HEK293 (cell line): ENCODE measurements at regions not wholly inside any gene's neighbourhood (a gene's known extent, or its start where the extent isn't known, plus 50 kb on each side); places are given as distances from the start of the nearest gene placed in this dataset.

Experiments
- CTCF ChIA-PET: fragments of 350-600 bp; formaldehyde crosslinking; extraction: SDS; loops from one replicate; lab custom pipeline; 2021; ENCODE audit warnings: antibody characterized with exemption; lab: Yijun Ruan, JAX
- POLR2A ChIA-PET: fragments of 300-600 bp; formaldehyde crosslinking; extraction: SDS; loops from one replicate; lab custom pipeline; 2020; ENCODE audit warnings: antibody characterized with exemption, inconsistent platforms; lab: Yijun Ruan, JAX
- H3K27ac ChIP-seq: fragments of 200-500 bp; sonication (Bioruptor generic); 2 replicates; pipeline ENCODE4 v1.5.1; 2014; ENCODE audit warnings: low read depth, low read length, control low read depth, inconsistent platforms; ENCODE audit errors: extremely low read depth
- H3K36me3 ChIP-seq, 2 experiments: fragments of 200-500 bp in 1 of 2; sonication (Bioruptor generic) in 1 of 2; 1 replicate in 1 of 2; 2 replicates in 1 of 2; pipeline ENCODE4 v1.5.1; 2014 to 2017; ENCODE audit warnings: inconsistent platforms in 2 of 2, low read length in 2 of 2; ENCODE audit not compliant: control insufficient read depth in 2 of 2, insufficient read depth in 1 of 2
- H3K4me1 ChIP-seq: fragments of 200-500 bp; sonication (Bioruptor generic); 2 replicates; pipeline ENCODE4 v1.5.1; 2014; ENCODE audit warnings: mild to moderate bottlenecking, low read length, inconsistent platforms; ENCODE audit not compliant: control insufficient read depth, insufficient read depth
- H3K4me3 ChIP-seq: 2 replicates; pipeline ENCODE4 v1.5.1; 2011; ENCODE audit warnings: low read depth, mild to moderate bottlenecking, control low read depth, low read length, moderate library complexity
- H3K9me3 ChIP-seq: fragments of 200-500 bp; sonication (Bioruptor generic); 2 replicates; pipeline ENCODE4 v1.5.1; 2014; ENCODE audit warnings: low read depth, low read length, inconsistent platforms; ENCODE audit not compliant: control insufficient read depth, insufficient read depth
- TCF7L2 ChIP-seq: IDR thresholded peaks from 2 replicates; pipeline ENCODE4 v1.6.1; 2011; ENCODE audit warnings: low read depth, mild to moderate bottlenecking, inconsistent platforms, low read length, moderate library complexity, borderline replicate concordance
- ZNF121 ChIP-seq: fragments of 450-650 bp; formaldehyde crosslinking; IDR thresholded peaks from 2 replicates; pipeline ENCODE4 v1.5.1; 2016; ENCODE audit warnings: missing biosample characterization, missing genetic modification characterization
- ZNF19 ChIP-seq: fragments of 450-650 bp; formaldehyde crosslinking; IDR thresholded peaks from 2 replicates; pipeline ENCODE4; 2016; ENCODE audit warnings: missing biosample characterization, missing genetic modification characterization, low read depth
- ZNF292 ChIP-seq: fragments of 450-650 bp; formaldehyde crosslinking; IDR thresholded peaks from 2 replicates; pipeline ENCODE4 v1.5.1; 2016; ENCODE audit warnings: low read depth, missing biosample characterization, missing genetic modification characterization, borderline replicate concordance
- ZNF600 ChIP-seq: fragments of 450-650 bp; formaldehyde crosslinking; IDR thresholded peaks from 2 replicates; pipeline ENCODE4 v1.5.1; 2016; ENCODE audit warnings: missing biosample characterization, missing genetic modification characterization
- ZNF660 ChIP-seq: fragments of 450-650 bp; IDR thresholded peaks from 2 replicates; pipeline ENCODE4 v1.5.1; 2018; ENCODE audit warnings: missing biosample characterization, mild to moderate bottlenecking, missing genetic modification characterization
- ZNF677 ChIP-seq: fragments of 450-650 bp; IDR thresholded peaks from 2 replicates; pipeline ENCODE4 v1.5.0; 2018; ENCODE audit warnings: missing biosample characterization, mild to moderate bottlenecking, missing genetic modification characterization, moderate library complexity
- ZNF76 ChIP-seq: fragments of 450-650 bp; formaldehyde crosslinking; IDR thresholded peaks from 2 replicates; pipeline ENCODE4; 2016; ENCODE audit warnings: low read depth, missing biosample characterization, missing genetic modification characterization, borderline replicate concordance
- ZSCAN23 ChIP-seq: fragments of 450-650 bp; formaldehyde crosslinking; IDR thresholded peaks from 2 replicates; pipeline ENCODE4 v1.5.1; 2016; ENCODE audit warnings: missing biosample characterization, missing genetic modification characterization
- TF ChIP-seq, protein P1 (sequence below): fragments of 450-650 bp; formaldehyde crosslinking; IDR thresholded peaks from 2 replicates; pipeline ENCODE4 v1.5.1; 2016; ENCODE audit warnings: missing biosample characterization, missing genetic modification characterization
- TF ChIP-seq, protein P2 (sequence below): fragments of 450-650 bp; formaldehyde crosslinking; IDR thresholded peaks from 2 replicates; pipeline ENCODE4 v1.5.1; 2016; ENCODE audit warnings: missing biosample characterization, missing genetic modification characterization
- TF ChIP-seq, protein P3 (sequence below): fragments of 450-650 bp; formaldehyde crosslinking; IDR thresholded peaks from 2 replicates; pipeline ENCODE4 v1.5.0; 2017; ENCODE audit warnings: missing biosample characterization, missing genetic modification characterization, borderline replicate concordance

DNA sequence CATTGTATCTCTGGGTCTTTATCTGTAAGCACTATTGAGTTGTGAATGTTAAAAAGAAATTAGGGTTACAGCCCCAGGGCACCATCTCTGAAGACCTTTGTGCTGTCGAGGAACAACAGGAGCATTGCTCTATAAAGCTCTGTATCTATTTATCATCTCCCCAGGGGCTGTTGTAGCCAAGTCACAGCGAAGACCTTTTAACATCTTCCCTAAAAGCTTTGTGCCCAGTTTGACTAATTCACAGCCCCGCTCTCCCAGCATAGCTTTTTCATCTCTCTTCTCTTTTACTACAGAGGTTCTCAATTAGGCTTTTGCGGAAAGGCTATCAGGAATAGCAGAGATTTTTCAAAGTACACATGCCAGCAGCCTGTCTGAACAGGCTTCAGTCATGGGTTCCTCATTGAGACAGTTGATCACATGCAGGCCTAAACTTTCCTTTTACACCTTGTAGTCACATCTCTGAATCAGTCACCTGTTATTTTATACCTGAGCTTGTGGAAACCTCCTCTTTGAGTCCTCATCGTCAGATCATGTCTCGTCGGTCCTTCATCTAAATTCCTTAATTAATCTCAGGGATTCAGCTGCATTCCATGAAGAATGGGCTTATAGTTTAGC, 140.5 kb downstream of the NPR3 start:
- H3K4me1 ChIP-seq = no peaks in the 10 kb centered on the region
- TF ChIP-seq, protein P1, sequence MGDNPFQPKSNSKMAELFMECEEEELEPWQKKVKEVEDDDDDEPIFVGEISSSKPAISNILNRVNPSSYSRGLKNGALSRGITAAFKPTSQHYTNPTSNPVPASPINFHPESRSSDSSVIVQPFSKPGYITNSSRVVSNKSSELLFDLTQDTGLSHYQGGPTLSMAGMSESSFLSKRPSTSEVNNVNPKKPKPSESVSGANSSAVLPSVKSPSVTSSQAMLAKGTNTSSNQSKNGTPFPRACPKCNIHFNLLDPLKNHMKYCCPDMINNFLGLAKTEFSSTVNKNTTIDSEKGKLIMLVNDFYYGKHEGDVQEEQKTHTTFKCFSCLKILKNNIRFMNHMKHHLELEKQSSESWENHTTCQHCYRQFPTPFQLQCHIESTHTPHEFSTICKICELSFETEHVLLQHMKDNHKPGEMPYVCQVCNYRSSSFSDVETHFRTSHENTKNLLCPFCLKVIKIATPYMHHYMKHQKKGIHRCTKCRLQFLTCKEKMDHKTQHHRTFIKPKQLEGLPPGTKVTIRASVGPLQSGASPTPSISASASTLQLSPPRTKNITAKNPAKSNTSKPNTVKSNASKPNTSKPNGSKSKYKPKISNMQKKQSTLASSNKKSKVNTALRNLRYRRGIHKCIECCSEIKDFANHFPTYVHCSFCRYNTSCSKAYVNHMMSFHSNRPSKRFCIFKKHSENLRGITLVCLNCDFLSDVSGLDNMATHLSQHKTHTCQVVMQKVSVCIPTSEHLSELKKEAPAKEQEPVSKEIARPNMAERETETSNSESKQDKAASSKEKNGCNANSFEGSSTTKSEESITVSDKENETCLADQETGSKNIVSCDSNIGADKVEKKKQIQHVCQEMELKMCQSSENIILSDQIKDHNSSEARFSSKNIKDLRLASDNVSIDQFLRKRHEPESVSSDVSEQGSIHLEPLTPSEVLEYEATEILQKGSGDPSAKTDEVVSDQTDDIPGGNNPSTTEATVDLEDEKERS = no peak
- TF ChIP-seq ZNF660 (tag by site-specific recombination) = no peak
- no peak for TF ChIP-seq TCF7L2
- H3K27ac ChIP-seq = no peak overlapping the region
- H3K9me3 ChIP-seq = no peaks in the 10 kb centered on the region
- POLR2A ChIA-PET = no interaction called here
- CTCF ChIA-PET = interaction anchor here (0.6 to 1.2 kb wide), 5 partner anchors 8 to 860 kb away, joined by 3 to 7 read pairs (median 4); no protein-coding TSS in a partner anchor
- H3K4me3 ChIP-seq = no peak overlapping the region
- H3K36me3 ChIP-seq = no peaks in the 10 kb centered on the region

DNA sequence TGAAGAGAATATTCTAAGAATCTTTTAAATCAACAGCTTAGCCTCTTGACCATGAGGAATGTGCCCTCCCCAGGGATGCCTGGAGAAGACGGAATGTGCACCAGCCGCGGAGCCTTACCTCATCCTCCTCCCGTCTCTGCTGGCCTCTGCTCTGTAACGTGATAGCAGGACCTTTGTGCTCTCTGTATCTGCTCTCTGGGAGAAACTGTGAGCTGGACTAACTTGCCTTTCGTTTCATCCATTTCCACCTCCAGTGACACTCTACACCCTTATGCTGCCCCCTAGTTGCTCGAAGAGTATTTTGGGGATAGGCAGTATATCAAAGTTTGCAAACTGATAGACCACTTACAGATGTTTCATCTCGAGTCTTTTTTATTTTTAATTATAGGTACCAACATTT, 141.4 kb downstream of the NPR3 start:
- POLR2A ChIA-PET = no interaction called here
- no peak for TF ChIP-seq ZNF677 (tag by site-specific recombination)
- no peak for TF ChIP-seq ZNF121 (tag by site-specific recombination)

DNA sequence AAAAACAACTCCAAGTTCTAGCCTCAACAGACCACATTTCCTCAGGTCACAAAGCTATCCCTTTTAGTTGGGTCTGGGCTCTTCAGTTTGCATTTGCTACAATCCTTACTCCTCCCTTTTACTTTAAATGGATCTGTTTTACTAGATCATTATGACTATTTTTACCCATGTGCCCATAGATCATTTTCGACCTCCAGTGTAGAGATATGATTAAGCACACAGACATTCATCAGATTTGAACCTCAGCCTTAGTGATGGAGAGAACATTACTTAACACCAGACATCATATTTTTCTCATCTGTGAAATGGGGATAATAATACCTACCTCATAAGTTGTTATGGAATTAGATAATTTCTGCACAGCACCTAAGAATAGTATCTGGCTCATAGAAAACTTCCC, 141.9 kb downstream of the NPR3 start:
- Histone ChIP-seq H3K36me3 (no peaks in the 10 kb centered on the region), H3K9me3 (no peaks in the 10 kb centered on the region; the same call in 1 of the 2 replicates), H3K4me1 (no peaks in the 10 kb centered on the region), H3K4me3 (no peak overlapping the region), H3K27ac (no peak overlapping the region)
- CTCF ChIA-PET = interaction anchor here (0.6 to 1.2 kb wide), 8 partner anchors 9 to 1043 kb away, joined by 3 to 6 read pairs (median 3); no protein-coding TSS in a partner anchor
- TF ChIP-seq, protein P2, sequence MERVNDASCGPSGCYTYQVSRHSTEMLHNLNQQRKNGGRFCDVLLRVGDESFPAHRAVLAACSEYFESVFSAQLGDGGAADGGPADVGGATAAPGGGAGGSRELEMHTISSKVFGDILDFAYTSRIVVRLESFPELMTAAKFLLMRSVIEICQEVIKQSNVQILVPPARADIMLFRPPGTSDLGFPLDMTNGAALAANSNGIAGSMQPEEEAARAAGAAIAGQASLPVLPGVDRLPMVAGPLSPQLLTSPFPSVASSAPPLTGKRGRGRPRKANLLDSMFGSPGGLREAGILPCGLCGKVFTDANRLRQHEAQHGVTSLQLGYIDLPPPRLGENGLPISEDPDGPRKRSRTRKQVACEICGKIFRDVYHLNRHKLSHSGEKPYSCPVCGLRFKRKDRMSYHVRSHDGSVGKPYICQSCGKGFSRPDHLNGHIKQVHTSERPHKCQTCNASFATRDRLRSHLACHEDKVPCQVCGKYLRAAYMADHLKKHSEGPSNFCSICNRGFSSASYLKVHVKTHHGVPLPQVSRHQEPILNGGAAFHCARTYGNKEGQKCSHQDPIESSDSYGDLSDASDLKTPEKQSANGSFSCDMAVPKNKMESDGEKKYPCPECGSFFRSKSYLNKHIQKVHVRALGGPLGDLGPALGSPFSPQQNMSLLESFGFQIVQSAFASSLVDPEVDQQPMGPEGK (tag by site-specific recombination) = no peak
- TF ChIP-seq ZNF600 (no peak), ZNF19 (tag by site-specific recombination) (no peak), ZSCAN23 (tag by site-specific recombination) (no peak), ZNF292 (no peak), ZNF76 (no peak)
- TF ChIP-seq, protein P3, sequence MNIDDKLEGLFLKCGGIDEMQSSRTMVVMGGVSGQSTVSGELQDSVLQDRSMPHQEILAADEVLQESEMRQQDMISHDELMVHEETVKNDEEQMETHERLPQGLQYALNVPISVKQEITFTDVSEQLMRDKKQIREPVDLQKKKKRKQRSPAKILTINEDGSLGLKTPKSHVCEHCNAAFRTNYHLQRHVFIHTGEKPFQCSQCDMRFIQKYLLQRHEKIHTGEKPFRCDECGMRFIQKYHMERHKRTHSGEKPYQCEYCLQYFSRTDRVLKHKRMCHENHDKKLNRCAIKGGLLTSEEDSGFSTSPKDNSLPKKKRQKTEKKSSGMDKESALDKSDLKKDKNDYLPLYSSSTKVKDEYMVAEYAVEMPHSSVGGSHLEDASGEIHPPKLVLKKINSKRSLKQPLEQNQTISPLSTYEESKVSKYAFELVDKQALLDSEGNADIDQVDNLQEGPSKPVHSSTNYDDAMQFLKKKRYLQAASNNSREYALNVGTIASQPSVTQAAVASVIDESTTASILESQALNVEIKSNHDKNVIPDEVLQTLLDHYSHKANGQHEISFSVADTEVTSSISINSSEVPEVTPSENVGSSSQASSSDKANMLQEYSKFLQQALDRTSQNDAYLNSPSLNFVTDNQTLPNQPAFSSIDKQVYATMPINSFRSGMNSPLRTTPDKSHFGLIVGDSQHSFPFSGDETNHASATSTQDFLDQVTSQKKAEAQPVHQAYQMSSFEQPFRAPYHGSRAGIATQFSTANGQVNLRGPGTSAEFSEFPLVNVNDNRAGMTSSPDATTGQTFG (tag by site-specific recombination) = no peak
- POLR2A ChIA-PET = no interaction called here

More for the DNA sequence above, 141.4 kb downstream of the NPR3 start:
- CTCF ChIA-PET = interaction anchor here (0.6 to 1.2 kb wide), 8 partner anchors 9 to 859 kb away, joined by 3 to 6 read pairs (median 4); no protein-coding TSS in a partner anchor
- H3K36me3 ChIP-seq = no peaks in the 10 kb centered on the region
- H3K9me3 ChIP-seq = no peaks in the 10 kb centered on the region
- no peaks in the 10 kb centered on the region for H3K4me1 ChIP-seq
- H3K27ac ChIP-seq = no peak overlapping the region
- H3K4me3 ChIP-seq = no peak overlapping the region
